GM21717 (cell line): ENCODE measurements at regions not wholly inside any gene's neighbourhood (a gene's known extent, or its start where the extent isn't known, plus 50 kb on each side); places are given as distances from the start of the nearest gene placed in this dataset.
A peak's percentile ranks its signal among the peaks of the same experiment; 100 is the strongest.
"Not testable (repeated sequence)": the region's sequence is repeated elsewhere in the genome, so short reads cannot be mapped to it uniquely, and the experiment has no call there.

Experiments
- ATAC-seq: cut with Tn5 transposase; IDR thresholded peaks from one replicate; pipeline ENCODE4 v1.9.1; 2021; ENCODE audit warnings: mild to moderate bottlenecking, moderate library complexity; ENCODE audit not compliant: unreplicated experiment

- no peak for ATAC-seq
Measured at GRCh38 chr5:60546207-60546606, 153.8 kb downstream of the DEPDC1B start.

- ATAC-seq, result no peak
Measured at GRCh38 chr5:60545551-60545950, 154.4 kb downstream of the DEPDC1B start.

- ATAC-seq, result no peak
Measured at GRCh38 chr5:60544142-60544541, 155.8 kb downstream of the DEPDC1B start.

- ATAC-seq, result peak; percentile 30
Measured at GRCh38 chr5:60541980-60542379, 158.0 kb downstream of the DEPDC1B start.

GRCh38 chr5:60540856-60541805 is 158.8 kb downstream of the DEPDC1B start:
- ATAC-seq, result peak; percentile 92

GRCh38 chr5:60538955-60539866 is 160.8 kb downstream of the DEPDC1B start:
- no peak for ATAC-seq

GRCh38 chr5:60538426-60538825 is 161.5 kb downstream of the DEPDC1B start:
- no peak for ATAC-seq

- no peak for ATAC-seq
Measured at GRCh38 chr5:60535951-60536350, 164.0 kb downstream of the DEPDC1B start.

- ATAC-seq, result no peak
Measured at GRCh38 chr5:60535198-60535597, 164.8 kb downstream of the DEPDC1B start.

- no peak for ATAC-seq
Measured at GRCh38 chr5:60533789-60534188, 166.2 kb downstream of the DEPDC1B start.

- not testable (repeated sequence) for ATAC-seq
Measured at GRCh38 chr5:60532796-60533195, 167.2 kb downstream of the DEPDC1B start.

- not testable (repeated sequence) for ATAC-seq
Measured at GRCh38 chr5:60530144-60530848, 169.7 kb downstream of the DEPDC1B start.

GRCh38 chr5:60529001-60529400 is 171.0 kb downstream of the DEPDC1B start:
- ATAC-seq, result no peak

GRCh38 chr5:60527072-60527471 is 172.9 kb downstream of the DEPDC1B start:
- no peak for ATAC-seq

GRCh38 chr5:60526336-60526875 is 173.6 kb downstream of the DEPDC1B start:
- ATAC-seq, result no peak

GRCh38 chr5:60522292-60522905 is 177.6 kb downstream of the DEPDC1B start:
- peak; percentile 90 for ATAC-seq

- ATAC-seq, result peak; percentile 49
Measured at GRCh38 chr5:60521376-60522291, 178.3 kb downstream of the DEPDC1B start.

- no peak for ATAC-seq
Measured at GRCh38 chr5:60520451-60521227, 179.3 kb downstream of the DEPDC1B start.
